ENCODE measurements at regions not wholly inside any gene's neighbourhood (a gene's known extent, or its start where the extent isn't known, plus 50 kb on each side); places are given as distances from the start of the nearest gene placed in this dataset.

- H4K20me1 ChIP-seq (replicated peaks; ENCODE audit: control insufficient read depth, extremely low read depth, insufficient read depth, low read length), result no peaks in the 10 kb centered on the region
- no peaks in the 10 kb centered on the region for H3K27me3 ChIP-seq (ENCODE audit: control insufficient read depth in 2 of 2, insufficient read depth in 2 of 2, low read length in 2 of 2)
- intact Hi-C loops (cut with micrococcal nuclease), result no loop called here
- TF ChIP-seq EZH2 (IDR thresholded peaks at IDR 0.05; ENCODE audit: borderline replicate concordance, low read depth, low read length, severe bottlenecking) (no peak), MYC (IDR thresholded peaks at IDR 0.05; ENCODE audit: low read depth, low read length) (no peak), JUN (IDR thresholded peaks at IDR 0.05; ENCODE audit: borderline replicate concordance, insufficient read depth, insufficient read length, low read depth) (no peak), POLR2A (IDR thresholded peaks at IDR 0.05; ENCODE audit: low read depth, low read length) (no peak), POLR2AphosphoS5 (IDR thresholded peaks at IDR 0.05; ENCODE audit: insufficient read depth, low read depth, low read length) (no peak), FOS (IDR thresholded peaks at IDR 0.05; ENCODE audit: borderline replicate concordance, insufficient read depth, low read length) (no peak), GATA2 (IDR thresholded peaks at IDR 0.05; ENCODE audit: insufficient read depth, insufficient read length, low read depth, low read length) (no peak)
- TF ChIP-seq, protein P1, sequence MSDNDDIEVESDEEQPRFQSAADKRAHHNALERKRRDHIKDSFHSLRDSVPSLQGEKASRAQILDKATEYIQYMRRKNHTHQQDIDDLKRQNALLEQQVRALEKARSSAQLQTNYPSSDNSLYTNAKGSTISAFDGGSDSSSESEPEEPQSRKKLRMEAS (IDR thresholded peaks at IDR 0.05; ENCODE audit: insufficient read depth, insufficient read length), result no peak
- TF ChIP-seq, protein P2, sequence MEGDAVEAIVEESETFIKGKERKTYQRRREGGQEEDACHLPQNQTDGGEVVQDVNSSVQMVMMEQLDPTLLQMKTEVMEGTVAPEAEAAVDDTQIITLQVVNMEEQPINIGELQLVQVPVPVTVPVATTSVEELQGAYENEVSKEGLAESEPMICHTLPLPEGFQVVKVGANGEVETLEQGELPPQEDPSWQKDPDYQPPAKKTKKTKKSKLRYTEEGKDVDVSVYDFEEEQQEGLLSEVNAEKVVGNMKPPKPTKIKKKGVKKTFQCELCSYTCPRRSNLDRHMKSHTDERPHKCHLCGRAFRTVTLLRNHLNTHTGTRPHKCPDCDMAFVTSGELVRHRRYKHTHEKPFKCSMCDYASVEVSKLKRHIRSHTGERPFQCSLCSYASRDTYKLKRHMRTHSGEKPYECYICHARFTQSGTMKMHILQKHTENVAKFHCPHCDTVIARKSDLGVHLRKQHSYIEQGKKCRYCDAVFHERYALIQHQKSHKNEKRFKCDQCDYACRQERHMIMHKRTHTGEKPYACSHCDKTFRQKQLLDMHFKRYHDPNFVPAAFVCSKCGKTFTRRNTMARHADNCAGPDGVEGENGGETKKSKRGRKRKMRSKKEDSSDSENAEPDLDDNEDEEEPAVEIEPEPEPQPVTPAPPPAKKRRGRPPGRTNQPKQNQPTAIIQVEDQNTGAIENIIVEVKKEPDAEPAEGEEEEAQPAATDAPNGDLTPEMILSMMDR (IDR thresholded peaks at IDR 0.05; ENCODE audit: extremely low read depth in 1 of 2, insufficient read depth in 1 of 2, low read depth in 1 of 2, low read length in 2 of 2), result no peak
- DNase-seq (ENCODE audit: low read depth, low spot score) (no peak), FAIRE-seq (no peak)
- H3K4me1 ChIP-seq (ENCODE audit: control insufficient read depth, extremely low read depth, insufficient read depth, low read length), result no peaks in the 10 kb centered on the region
- H3K9me1 ChIP-seq (replicated peaks; ENCODE audit: control insufficient read depth, extremely low read depth, insufficient read depth, low read length), result no peaks in the 10 kb centered on the region
- no peak overlapping the region for H2AFZ ChIP-seq (ENCODE audit: low read depth, low read length)
- dilution Hi-C loops (cut with MboI; ENCODE audit: extremely low pct_ligation_motif_present, low sequenced_read_pairs), result no loop called here
- H3K36me3 ChIP-seq (ENCODE audit: control insufficient read depth in 2 of 2, extremely low read depth in 1 of 2, insufficient read depth in 2 of 2, low read length in 2 of 2), result no peaks in the 10 kb centered on the region
- no peak overlapping the region for H3K4me3 ChIP-seq (replicated peaks in 1 of 3; ENCODE audit: insufficient read depth in 1 of 3, low read depth in 1 of 3, low read length in 3 of 3)
- H3K79me2 ChIP-seq (ENCODE audit: control insufficient read depth, insufficient read depth, low read length), result no peaks in the 10 kb centered on the region
- no TSS peak for BruUV-seq (replicated peaks)
- CTCF ChIA-PET, result interaction anchor here (1.6 kb wide), 1 partner anchor 120 kb away, joined by 3 read pairs; no protein-coding TSS in a partner anchor
- H3K9me3 ChIP-seq (replicated peaks; ENCODE audit: control insufficient read depth, insufficient read depth, low read length), result no peaks in the 10 kb centered on the region
- POLR2A ChIA-PET, result no interaction called here
- H3K9ac ChIP-seq (replicated peaks; ENCODE audit: extremely low read depth, insufficient read depth, low read length), result no peak overlapping the region
- H3K4me2 ChIP-seq (ENCODE audit: insufficient read depth, low read length), result no peak overlapping the region
- H3K27ac ChIP-seq (ENCODE audit: insufficient read depth, low read depth, low read length), result no peak overlapping the region
These were observed 83.1 kb upstream of the WNT4 start for GRCh38 chr1:22225858-22226589.

Measured in endothelial cell of umbilical vein (primary cell).